ENCODE measurements at regions not wholly inside any gene's neighbourhood (a gene's known extent, or its start where the extent isn't known, plus 50 kb on each side); places are given as distances from the start of the nearest gene placed in this dataset.
A peak's percentile ranks its signal among the peaks of the same experiment; 100 is the strongest.

GRCh38 chr16:86444661-86445060, 65.7 kb upstream of the FOXF1 start:
- TF ChIP-seq CTCF (IDR thresholded peaks at IDR 0.05): no peak
- Histone ChIP-seq H3K36me3 (replicated peaks in 1 of 2; ENCODE audit: control insufficient read depth in 1 of 2, insufficient read depth in 2 of 2, low read length in 2 of 2) (no peaks in the 10 kb centered on the region), H3K27me3 (ENCODE audit: control insufficient read depth in 2 of 2, insufficient read depth in 2 of 2, low read length in 2 of 2) (peaks cover 0 to 16% of the 10 kb centered on the region in 2 donors), H3K4me1 (ENCODE audit: control insufficient read depth in 1 of 2, insufficient read depth in 2 of 2, low read length in 2 of 2) (no peaks in the 10 kb centered on the region), H2AFZ (ENCODE audit: insufficient read depth, low read depth, low read length, poor library complexity, severe bottlenecking) (no peak overlapping the region), H3K9ac (ENCODE audit: insufficient read depth, low read length, poor library complexity, severe bottlenecking) (no peak overlapping the region), H3K4me2 (replicated peaks; ENCODE audit: extremely low read depth, low read length, poor library complexity, severe bottlenecking) (no peak overlapping the region), H3K4me3 (replicated peaks in 1 of 3; ENCODE audit: low read depth in 2 of 3, low read length in 3 of 3) (no peak overlapping the region), H4K20me1 (ENCODE audit: insufficient read depth, low read length) (no peaks in the 10 kb centered on the region), H3K79me2 (ENCODE audit: insufficient read depth, low read length) (no peaks in the 10 kb centered on the region), H3K27ac (ENCODE audit: low read depth in 1 of 2, low read length in 2 of 2) (no peak overlapping the region), H3K9me3 (replicated peaks in 1 of 2; ENCODE audit: control insufficient read depth in 1 of 2, insufficient read depth in 1 of 2, low read length in 2 of 2) (no peaks in the 10 kb centered on the region)
- peaks cover 0 to 10% (median 2%) of the 10 kb centered on the region in 7 donors for H3K9me3 Mint-ChIP-seq
- intact Hi-C loops (cut with micrococcal nuclease): no loop called here
- DNase-seq: no peak
- no peaks in the 10 kb centered on the region for H3K4me1 Mint-ChIP-seq
- 14% methylated on average over 1 of the region's 5 CpGs for WGBS (ENCODE audit: insufficient coverage)
- peaks cover 25 to 31% (median 28%) of the 10 kb centered on the region in 3 donors for H3K27me3 Mint-ChIP-seq (ENCODE audit: low read depth in 3 of 3)
- no peak overlapping the region for H3K27ac Mint-ChIP-seq
- H3K4me3 Mint-ChIP-seq: peak overlapping the region in 1 of 2 donors; percentile 49
- no peaks in the 10 kb centered on the region for H3K36me3 Mint-ChIP-seq

- Histone ChIP-seq H3K27ac (ENCODE audit: low read depth in 1 of 2, low read length in 2 of 2) (no peak overlapping the region), H3K79me2 (ENCODE audit: insufficient read depth, low read length) (no peaks in the 10 kb centered on the region), H2AFZ (ENCODE audit: insufficient read depth, low read depth, low read length, poor library complexity, severe bottlenecking) (no peak overlapping the region), H3K9me3 (replicated peaks in 1 of 2; ENCODE audit: control insufficient read depth in 1 of 2, insufficient read depth in 1 of 2, low read length in 2 of 2) (no peaks in the 10 kb centered on the region), H3K36me3 (replicated peaks in 1 of 2; ENCODE audit: control insufficient read depth in 1 of 2, insufficient read depth in 2 of 2, low read length in 2 of 2) (no peaks in the 10 kb centered on the region), H3K4me3 (replicated peaks in 1 of 3; ENCODE audit: low read depth in 2 of 3, low read length in 3 of 3) (no peak overlapping the region), H3K4me2 (replicated peaks; ENCODE audit: extremely low read depth, low read length, poor library complexity, severe bottlenecking) (no peak overlapping the region), H4K20me1 (ENCODE audit: insufficient read depth, low read length) (no peaks in the 10 kb centered on the region), H3K4me1 (ENCODE audit: control insufficient read depth in 1 of 2, insufficient read depth in 2 of 2, low read length in 2 of 2) (no peaks in the 10 kb centered on the region), H3K27me3 (ENCODE audit: control insufficient read depth in 2 of 2, insufficient read depth in 2 of 2, low read length in 2 of 2) (peaks cover 0 to 21% of the 10 kb centered on the region in 2 donors), H3K9ac (ENCODE audit: insufficient read depth, low read length, poor library complexity, severe bottlenecking) (no peak overlapping the region)
- Mint-ChIP-seq H3K9me3 (peaks cover 0 to 16% (median 4%) of the 10 kb centered on the region in 7 donors), H3K4me1 (no peaks in the 10 kb centered on the region), H3K4me3 (no peak overlapping the region), H3K27ac (no peak overlapping the region), H3K27me3 (ENCODE audit: low read depth in 3 of 3) (peaks cover 30 to 42% (median 34%) of the 10 kb centered on the region in 3 donors), H3K36me3 (no peaks in the 10 kb centered on the region)
- no peak for TF ChIP-seq CTCF (IDR thresholded peaks at IDR 0.05)
- no peak for DNase-seq
- 91% methylated on average over 7 of the region's 7 CpGs for WGBS (ENCODE audit: insufficient coverage)
- intact Hi-C loops (cut with micrococcal nuclease): no loop called here
These were observed 64.0 kb upstream of the FOXF1 start for GRCh38 chr16:86446279-86446678.
